NCI-H2196 treated with DMSO at 0.1 percent for 48 hours (cell line): ENCODE measurements at regions not wholly inside any gene's neighbourhood (a gene's known extent, or its start where the extent isn't known, plus 50 kb on each side); places are given as distances from the start of the nearest gene placed in this dataset.

Experiments
- DNase-seq: peaks from one replicate; lab custom pipeline; 2025; ENCODE audit not compliant: unreplicated experiment; lab: John Stamatoyannopoulos, UW

DNA sequence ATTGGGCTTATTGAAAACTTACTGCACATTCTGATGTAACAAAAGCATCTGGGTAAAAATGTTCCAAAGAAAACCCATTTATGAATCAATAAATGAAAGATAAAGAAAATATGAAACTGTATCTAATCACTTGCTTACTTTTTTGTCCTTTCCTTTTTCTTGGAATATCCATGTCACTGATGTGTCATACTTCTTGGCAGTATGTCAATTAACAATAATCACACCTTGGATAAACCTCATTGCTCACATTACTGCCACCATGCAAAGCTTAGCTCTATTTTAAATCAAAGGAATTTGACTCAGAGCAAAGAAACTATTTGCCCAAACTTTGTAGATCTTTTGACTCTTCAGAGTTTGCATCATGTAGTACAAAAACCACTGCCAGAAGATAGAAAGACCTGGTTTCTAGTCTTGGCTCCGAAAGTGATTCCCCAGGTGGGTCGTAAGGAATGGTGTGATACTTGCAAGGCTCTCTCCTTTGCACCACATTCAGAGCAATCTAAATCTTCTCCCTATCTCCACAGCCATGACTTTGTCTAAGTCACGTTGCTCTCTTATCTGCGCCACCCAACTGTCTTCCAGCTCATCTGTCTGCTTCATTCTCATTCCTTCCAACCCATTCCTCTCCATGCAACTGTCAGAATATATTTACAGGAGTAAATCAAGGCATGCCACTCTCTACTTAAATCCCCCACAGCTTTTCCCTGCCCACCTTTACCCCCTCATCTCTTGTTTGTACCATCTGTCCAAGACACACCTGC lies 311.9 kb downstream of the COG6 start:
- DNase-seq: no peak

GRCh38 chr13:39968646-39969475 lies 313.4 kb downstream of the COG6 start:
- DNase-seq: no peak

DNA sequence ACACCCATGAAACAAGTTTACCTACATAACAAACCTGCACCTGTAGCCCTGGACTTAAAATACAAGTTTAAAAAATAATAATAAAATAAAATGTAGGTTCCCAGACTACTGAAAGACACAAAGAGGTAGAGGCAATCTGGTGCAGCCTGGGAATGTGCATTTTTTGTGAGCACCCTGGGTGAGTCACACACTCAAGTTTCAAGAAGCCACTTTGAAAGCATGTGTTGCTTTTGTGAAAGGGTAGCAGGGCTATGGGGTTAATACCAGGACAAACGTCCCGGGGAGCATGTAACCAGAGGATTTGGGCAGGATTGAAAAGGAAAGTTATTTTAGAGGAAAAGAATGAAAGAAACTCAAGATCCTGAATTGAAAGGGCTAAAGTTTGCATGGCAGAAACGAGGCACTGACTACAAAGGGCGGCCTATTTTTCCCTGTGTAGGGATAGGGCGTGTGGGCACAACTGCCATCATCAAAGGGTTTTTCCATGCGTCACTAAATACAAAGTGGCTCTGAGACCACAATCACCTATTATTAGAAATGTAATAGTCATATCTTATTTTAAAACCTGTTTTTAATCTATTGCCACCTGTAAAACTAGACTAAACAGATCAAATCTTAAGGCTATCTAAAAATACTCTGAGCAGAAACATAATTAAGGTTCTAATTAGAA lies 314.9 kb downstream of the COG6 start:
- no peak for DNase-seq

DNA sequence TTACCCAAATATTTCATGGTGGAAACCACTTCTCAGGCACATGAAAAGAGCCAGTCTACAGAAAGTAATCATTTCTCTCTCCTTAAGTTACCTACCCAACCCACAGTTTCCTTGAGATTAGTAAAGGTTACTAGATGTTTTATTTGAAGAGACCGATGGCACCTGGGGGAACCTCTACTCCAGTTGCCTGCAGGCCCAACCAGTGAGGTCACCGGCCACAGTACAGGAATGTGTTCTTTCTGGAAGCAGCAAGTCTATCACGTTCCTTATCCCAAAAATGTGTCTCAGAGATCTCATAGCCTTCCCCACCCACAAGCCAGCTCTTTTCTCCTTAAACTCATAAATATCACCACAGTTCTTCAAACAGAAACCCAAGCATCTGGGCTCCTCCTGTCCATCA lies 316.1 kb downstream of the COG6 start:
- no peak for DNase-seq

GRCh38 chr13:39976481-39976880 lies 321.0 kb downstream of the COG6 start:
- DNase-seq: no peak

- no peak for DNase-seq
Observed at GRCh38 chr13:39981056-39981455, 325.6 kb downstream of the COG6 start.

DNA sequence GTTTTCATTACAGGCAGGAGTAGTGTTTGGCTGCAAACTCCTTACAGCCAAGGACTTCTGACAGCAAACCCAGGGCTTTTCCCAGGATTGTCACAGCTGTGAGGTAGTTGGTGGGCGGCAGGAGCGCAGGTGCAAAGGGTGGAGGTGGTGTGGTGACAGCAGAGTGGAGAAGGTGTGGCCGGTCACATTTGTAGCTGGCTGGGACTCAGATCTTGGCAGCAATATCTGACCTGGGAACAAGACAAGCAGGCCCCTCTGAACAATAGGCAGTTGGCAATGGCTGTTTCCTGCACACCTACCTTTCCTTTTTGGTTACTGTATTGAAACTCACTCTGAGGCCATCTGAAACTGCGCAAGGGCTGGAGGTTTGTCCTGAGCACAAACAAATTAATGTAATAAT lies 327.3 kb downstream of the COG6 start:
- DNase-seq: no peak

DNA sequence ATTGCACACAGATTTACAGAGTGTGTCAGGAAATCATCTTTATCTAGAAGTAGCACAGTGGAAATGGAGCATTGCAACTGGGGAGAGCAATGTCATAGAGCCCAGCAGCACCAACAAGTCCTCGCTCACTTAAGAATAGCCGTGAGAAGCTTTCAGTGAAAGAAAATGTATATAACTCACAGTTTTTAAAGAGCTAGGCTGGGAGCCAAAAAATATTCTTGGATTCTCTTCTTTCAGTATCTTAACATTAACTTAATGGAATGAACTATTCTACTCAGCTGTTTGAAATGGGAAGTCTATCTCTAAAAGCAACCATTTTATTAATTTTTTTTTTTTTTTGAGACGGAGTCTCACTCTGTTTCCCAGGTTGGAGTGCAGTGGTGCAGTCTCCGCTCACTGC lies 329.6 kb downstream of the COG6 start:
- DNase-seq: no peak

DNA sequence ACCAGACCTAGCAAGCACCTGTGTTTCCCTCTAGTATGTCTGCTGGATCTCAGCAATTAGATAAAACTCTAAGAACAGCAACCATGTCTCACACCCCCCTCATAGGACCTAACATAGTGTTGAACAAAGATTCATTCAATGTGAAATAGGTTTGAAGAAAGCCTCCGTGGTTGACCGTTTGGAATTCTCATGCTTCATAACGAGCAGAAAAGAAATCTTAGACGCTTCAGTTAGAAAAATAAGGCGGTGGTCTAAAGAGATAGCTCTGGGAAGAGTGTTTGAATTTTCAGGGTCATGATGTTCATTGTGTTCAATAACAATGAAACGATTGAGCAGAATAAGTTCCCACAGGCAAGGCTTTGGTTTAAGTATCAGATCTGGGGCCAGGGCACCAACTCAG lies 332.9 kb downstream of the COG6 start:
- DNase-seq: no peak

DNA sequence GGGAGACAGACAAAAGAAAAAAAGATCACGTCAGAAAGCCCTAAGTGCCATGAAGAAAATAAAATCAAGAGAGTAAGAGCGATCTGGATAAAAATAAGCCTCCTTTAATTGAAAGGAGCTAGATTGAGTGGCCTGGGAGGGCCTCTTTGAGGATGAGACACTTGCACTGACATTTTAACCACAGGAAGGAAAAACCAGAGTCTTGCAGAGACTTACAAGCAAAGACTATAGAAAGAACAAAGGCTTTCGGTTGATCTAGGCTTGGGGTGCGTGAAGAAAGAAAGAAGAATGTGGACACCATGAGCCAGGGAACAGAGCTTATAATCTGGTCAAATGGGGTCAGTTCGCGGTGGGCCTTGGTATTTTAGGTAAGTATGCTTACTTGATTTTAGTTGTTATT lies 342.7 kb downstream of the COG6 start:
- DNase-seq: no peak

- no peak for DNase-seq
Observed at GRCh38 chr13:40002016-40002415, 346.6 kb downstream of the COG6 start.

GRCh38 chr13:40013554-40013953 lies 358.1 kb downstream of the COG6 start:
- DNase-seq: no peak

DNA sequence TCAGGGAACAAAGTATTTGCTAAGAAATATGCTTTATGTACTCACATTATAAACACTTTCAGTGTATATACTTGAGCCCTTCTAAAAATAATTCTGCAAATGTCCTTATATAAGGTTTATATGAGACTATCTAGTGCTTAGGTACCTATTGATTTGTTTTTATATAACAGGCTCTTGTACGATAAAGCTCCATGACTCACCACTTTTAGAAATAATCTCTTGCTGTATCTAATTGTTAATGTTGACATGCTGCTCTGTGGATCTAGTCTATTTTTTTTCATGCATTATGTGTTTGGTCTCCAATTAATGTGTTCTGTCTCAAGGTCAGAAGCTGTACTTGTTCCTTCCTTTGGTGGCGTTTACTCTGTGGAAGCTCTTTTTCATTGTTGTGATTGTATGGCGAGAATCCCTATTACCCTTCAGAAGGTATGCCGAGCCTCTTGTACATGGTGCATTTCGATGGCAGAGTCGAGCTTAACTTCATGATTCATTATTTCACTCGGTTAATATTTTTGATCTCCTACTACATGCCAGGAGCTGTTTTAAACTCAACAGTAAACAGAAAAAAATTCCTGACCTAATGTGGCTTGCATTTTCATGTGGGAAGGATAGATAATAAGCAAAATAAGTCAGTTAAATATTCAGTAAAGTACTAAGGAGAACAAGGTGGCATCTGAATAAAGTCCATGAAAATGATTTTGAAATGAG lies 361.6 kb downstream of the COG6 start:
- DNase-seq: no peak

GRCh38 chr13:40017662-40018262 lies 362.3 kb downstream of the COG6 start:
- DNase-seq: no peak

DNA sequence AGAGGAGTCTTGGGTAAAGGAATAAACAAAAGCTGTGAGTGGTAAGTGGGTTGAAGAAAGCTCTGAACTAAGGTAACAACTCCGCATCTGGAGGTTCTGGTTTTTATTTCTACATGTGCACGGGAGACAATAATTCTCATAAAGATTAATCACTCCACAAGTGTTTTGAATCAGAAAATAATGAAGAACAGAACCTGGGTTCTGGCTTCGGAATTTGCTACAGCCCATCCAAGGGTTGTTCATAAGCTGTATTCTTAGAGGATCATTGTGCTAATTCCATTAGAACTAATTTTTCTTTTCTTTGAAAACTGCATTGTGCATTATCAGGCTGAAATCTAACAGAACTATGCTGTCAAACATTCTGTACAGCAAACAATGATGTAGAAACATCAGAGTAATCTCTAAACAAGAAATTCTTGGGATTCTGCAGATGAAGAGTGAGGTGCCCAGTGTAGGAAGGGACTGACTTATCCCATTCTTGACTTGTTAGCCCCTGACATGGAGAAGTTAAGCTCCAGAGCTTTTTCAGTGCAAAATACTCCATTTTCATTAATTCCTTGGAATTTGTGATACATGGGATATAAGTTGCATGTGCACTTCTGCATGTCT lies 368.2 kb downstream of the COG6 start:
- DNase-seq: no peak

GRCh38 chr13:40024204-40024966 lies 368.9 kb downstream of the COG6 start:
- DNase-seq: no peak

- no peak for DNase-seq
Observed at GRCh38 chr13:40024967-40025714, 369.7 kb downstream of the COG6 start.

DNA sequence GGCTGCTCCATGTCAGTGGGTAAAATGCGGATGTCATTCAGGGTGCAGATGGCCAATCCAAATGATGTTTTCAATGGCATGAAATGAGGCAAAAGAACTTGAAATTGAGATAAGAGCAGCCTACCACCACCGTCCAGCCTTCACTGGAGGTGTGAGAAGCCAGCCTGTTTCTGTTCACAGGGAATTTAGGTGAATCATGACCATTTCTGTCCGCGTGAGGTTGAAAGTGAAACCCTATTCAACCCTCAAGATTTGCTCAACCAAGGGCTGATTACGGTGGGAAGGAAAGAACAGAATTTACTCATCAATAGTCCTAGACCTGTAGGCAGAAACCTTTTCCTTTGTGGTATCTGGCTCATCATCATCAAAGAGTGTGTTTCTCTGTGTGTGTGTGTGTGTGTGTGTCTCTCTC lies 370.7 kb downstream of the COG6 start:
- no peak for DNase-seq

- DNase-seq: no peak
Observed at GRCh38 chr13:40026741-40027140, 371.3 kb downstream of the COG6 start.
